Fibroblast of lung (primary cell): ENCODE measurements at regions not wholly inside any gene's neighbourhood (a gene's known extent, or its start where the extent isn't known, plus 50 kb on each side); places are given as distances from the start of the nearest gene placed in this dataset.

Experiments used
- CTCF ChIP-seq, 2 donors: IDR thresholded peaks in 1 of 2; conservative IDR thresholded peaks in 1 of 2; 1 replicate in 1 of 2; 2 replicates in 1 of 2; pipeline ENCODE4 v1.5.1; 2011 to 2012; ENCODE audit warnings: low read length in 2 of 2, control low read depth in 1 of 2, inconsistent platforms in 1 of 2, low read depth in 1 of 2, mild to moderate bottlenecking in 1 of 2
- EZH2 ChIP-seq: IDR thresholded peaks from 2 replicates; pipeline ENCODE4 v1.5.1; 2012; ENCODE audit warnings: low read length, control low read depth, mild to moderate bottlenecking; ENCODE audit errors: missing control alignments

- TF ChIP-seq CTCF (conservative IDR thresholded peaks at IDR 0.05 in 1 of 2, IDR thresholded peaks at IDR 0.05 in 1 of 2; ENCODE audit: low read depth in 1 of 2, low read length in 2 of 2) (no peak), EZH2 (no peak)
Observed at GRCh38 chr4:157932936-157933335, 239.9 kb downstream of the GASK1B start.
